ENCODE measurements at regions not wholly inside any gene's neighbourhood (a gene's known extent, or its start where the extent isn't known, plus 50 kb on each side); places are given as distances from the start of the nearest gene placed in this dataset.
"Not testable (repeated sequence)": the region's sequence is repeated elsewhere in the genome, so short reads cannot be mapped to it uniquely, and the experiment has no call there.

DNA sequence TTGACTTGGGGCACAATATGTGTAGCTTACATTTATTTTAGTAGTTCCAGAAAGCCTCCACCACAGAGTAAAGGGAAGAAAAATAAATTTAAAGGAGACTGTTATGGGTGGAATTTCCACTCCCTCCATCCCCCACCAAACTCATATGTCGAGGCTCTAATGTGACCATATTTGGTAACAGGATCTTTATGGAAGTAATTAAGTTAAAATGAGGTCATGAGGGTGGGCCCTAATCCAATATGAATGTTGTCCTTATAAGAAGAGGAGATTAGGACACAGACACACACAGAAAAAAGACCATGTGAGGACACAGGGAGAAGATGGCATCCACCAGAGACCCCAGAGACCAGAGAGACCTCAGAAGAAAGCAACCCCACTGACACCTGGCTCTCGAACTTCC lies 189.7 kb downstream of the EDN1 start:
- no peak for DNase-seq

DNA sequence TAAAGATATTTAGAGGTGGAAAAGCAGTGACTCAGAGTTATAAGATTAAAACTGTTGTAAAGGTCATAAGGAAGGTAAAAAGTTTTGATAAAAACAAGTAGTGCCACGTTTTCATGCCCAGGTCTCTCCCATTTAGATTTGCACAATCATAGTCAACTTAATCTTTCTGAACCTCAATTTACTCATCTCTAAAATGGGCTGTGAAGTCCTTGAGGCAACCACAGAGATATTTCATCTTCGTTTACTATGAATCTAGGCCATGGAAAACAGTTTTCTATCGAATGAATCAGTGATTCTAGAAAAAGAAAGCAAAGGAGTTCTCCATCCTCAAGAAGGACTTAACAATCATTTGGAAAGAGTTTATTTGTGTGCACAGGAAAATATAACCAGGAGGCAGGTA lies 190.2 kb downstream of the EDN1 start:
- DNase-seq = no peak

DNA sequence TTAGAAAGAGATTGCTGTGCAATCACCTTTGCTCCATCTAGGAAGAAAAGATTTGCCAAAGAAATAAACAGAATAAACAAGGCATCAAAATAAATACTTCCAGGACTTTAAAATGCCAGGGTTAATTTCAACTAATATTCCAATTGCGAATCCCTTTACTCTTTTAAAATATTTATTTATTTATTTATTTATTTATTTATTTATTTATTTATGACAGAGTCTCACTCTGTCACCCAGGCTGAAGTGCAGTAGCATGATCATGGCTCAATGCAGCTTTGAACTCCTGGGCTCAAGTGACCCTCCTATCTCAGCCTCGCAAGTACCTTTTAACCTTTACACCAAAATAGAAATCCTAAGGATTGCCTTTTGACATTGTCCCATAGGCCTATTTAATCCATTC lies 191.1 kb downstream of the EDN1 start:
- no peak for DNase-seq

DNA sequence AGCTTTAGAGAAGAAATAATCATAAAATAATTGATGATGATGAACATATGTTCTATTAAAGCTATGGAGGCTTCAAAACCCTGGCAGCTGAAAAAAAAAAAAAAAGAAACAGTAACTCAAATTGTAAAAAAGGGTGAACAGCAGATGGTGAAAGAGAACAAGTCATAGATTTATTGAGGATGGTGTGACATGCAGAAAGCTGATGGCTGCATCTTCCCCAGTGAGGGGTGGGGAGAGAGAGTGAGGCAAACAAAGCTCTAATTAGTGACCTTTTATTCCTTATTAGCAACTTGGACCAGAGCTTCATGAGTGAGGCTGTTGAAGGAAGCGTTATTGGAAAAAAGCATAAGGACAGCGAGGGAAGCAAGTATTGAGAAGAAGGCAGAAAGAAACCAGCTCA lies 191.7 kb downstream of the EDN1 start:
- no peak for DNase-seq

DNA sequence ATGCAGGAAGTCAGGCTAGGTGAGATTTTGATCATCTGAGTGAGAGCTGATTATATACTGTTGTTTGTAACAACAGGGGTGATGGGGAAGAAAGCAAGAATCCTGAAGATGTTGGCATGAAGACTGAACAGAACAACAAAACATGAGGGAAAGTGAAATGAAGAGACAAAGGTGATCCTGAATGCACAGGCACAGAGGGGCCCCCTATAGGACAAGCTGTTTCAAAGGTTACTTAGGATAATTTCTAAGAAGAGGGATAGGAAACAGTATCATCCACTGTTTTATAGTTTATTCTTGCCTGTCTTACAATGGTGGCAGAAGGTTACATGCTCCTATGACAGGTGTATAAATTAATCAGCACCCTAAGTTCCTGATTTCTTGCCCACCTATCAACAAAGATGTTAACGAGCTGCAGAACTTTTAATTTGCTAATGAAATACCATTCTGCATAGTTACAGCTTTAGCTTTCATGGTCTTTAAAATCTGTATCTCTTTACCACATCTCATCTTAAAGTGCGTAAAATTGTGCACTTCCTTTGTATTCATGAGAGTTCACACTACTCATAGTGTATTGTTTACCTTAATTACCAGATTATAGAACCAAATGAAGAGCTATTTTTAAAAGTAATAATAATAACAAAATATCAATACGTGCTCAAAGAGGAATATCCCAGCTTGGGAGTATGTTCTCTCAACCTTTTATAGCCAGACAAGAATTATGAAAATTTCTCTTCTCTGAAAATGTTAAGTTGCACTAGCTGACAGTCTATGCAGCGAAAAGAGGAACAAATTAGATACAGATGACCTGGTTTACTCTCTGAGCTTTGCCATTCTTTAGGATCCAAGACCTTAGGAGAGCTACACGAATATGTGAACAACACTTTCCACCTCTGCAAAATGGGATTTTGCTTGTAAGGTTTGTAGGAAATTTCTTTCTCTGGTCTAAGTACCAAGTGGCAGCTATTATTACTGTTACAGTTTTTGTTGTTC lies 192.5 kb downstream of the EDN1 start:
- no peak for DNase-seq

DNA sequence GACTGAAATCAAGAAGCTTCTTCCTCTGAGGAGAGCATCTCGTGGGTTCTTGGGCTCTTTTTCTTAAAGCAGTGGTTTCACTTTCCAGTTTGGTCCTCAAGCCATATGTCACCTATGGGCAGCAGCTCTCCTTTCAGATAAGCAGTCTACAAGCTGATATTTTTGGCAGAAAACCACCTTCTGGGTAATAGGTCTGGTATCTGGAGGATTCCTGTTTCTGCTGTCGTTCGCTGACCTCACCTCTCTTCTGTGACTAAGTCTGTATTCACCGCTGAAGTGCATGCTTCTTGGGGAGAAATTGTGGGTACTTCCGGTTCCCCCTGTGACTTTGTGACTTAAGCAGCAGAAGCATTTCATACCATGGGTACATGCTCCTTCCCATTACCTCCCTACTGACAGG lies 193.6 kb downstream of the EDN1 start:
- no peak for DNase-seq

DNA sequence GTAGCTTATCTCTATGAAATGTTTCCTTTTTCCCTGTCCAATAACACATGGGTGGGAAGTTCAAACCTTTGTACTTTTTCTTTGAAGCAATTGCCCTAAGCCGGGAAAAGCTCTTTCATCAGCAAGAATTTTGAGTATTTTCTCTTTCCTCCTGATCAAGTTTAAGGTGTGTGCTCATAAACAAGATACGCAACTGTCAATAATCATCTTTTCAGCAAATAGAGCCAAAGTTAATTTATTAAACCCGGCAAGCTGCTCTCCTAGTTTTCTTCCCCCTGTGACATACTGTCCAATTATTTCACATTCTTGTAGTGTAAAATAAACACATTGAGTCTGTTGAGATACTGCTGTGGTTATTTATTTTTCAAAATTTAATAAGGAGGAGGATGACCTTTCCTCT lies 194.4 kb downstream of the EDN1 start:
- DNase-seq = no peak

DNA sequence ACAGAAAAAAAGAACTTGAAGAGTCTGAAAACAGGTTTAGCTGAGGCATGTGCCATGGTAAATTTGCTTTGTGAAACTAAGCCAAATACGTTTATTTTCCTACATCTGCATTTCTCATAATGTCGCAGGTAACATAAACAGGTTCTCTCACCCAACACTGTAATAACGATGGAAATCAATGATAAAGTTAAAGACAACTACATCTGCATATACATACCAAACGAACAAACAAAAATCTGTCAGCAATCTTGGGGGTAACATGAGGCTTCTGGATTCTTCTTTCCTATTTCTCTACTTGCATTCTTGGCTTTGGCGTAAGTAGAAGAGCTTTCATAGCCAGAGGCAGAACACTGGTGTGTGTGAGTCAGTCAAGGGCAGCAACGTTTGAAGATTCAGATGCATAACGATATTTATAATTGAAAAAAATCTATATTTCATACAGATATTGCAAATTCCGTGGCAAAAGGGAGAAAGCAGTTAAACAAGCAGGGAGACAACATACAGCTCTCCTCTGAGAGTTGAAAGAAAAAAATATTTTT lies 195.1 kb downstream of the EDN1 start:
- no peak for DNase-seq

DNA sequence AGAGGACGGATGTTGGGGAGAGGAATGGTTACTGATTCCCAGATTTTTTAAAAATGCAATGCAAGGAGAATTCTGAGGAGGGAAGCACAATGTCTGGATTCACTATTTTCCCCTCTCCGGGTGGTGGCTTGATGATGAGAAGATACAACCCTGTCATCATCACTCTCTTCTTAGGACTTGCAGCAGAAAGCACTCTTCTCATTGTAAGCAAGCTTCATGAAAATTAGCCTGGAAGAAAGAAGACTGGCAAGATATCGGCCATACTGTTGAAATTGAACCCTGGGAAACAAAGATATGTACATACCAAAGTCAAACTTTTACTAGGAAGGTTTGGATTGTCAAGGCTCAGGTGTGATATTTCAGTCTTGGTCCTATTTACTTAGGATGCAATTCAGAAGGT lies 195.7 kb downstream of the EDN1 start:
- no peak for DNase-seq

DNA sequence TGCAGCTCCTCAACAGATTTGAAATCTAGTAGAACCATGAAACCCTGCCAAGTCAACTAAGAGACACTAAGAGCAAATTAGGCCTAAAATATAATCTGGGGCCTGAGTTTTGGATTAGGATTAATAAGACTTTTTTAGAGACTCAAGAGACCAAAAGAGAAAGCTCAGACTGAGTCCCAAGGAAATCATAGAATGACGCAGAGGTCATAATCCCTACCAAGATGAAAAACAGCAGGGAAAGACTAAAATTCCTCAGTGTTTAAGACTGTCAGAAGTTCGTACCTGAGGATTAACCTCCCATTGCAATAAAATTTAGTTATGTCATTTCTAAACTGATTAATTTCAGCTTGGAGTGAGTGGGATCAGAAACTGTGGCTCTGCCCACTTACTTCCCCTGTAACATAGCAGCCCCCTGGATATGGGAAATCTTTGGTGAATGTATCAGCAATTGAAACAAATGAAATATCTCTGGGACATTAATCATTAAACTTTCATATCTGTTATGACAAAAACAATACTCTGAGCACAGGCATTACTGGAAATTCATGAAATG lies 200.3 kb downstream of the EDN1 start:
- no peak for DNase-seq

DNA sequence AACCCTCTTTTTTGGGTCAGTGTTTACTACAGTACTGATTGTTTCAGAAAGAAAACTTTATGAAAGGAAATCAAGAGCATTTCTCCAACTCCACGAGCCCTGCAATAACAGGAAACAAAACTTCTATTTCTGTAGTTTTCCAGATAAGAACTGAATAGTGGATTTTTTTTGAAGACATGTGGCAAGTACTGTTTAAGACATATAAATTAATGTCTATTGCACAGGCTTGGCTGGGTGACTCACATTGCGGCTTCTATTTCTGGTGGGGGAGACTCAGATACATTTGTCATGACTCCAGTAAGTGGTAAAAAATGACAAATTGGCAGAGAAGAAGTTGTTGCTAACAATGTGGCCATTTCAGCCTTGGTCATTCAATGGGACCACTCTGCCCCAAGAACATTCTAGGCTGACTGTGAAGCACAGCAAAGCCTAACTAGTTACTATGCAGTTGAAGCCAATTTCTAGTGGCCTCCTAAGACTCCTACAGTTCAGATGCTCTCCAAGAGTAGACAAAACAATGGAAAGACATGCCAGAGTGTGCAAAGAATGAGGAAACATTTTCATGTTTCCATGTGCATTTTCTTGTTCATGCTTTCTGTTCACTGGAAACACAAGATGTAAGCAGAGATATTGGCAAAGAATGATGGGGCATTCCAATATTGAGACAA lies 200.9 kb downstream of the EDN1 start:
- no peak for DNase-seq

DNA sequence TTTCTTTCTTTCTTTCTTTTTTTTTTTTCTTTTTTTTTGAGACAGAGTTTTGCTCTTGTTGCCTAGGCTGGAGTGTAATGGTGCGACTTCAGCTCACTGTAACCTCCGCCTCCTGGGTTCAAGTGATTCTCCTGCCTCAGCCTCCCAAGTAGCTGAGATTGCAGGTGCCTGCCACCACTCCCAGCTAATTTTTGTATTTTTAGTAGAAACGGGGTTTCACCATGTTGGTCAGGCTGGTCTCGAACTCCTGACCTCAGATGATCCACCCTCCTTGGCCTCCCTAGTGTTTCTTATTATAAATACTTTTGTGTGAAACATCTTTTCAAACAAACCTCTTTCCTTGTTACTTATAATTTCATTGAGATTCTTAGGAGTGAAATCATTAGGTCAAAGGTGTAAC lies 202.8 kb downstream of the EDN1 start:
- not testable (repeated sequence) for DNase-seq

DNA sequence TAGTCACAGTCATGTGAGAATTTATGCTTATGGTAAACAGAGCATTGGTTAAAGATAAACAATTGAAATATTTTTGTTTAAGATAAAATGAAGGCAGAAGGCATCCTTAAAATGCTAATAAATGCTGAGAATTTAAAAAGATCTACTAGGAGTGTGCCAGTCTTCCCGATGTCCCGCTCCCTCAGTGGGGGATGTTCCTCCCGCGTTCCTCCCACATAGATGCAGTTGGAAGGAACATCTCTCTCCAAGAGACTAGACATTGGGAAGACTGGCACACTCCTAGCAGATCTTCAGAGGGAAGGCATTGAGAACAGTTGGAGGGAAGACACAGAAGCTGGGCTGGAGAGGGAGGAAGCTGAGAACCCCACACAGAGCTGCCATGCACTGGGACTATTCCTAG lies 203.3 kb downstream of the EDN1 start:
- no peak for DNase-seq

DNA sequence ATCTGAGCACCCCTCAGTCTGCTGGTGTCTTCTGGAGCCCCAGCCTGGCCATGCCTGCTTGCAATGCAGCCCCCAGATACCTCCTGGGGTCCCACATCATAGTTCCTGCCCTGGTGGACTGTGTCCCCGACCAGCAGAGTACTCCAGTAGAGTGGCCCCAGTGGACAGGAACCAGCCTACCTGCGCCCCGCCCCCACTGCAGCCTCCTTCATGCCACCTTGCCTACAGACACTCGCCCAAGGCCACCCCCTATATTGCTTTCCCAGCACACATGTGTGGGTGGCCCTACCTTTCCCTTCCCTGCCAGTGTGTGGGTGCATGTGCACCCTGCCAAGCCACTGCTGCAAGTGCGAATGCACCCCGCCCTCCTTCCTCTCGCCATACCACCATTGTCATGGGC lies 204.0 kb downstream of the EDN1 start:
- no peak for DNase-seq

DNA sequence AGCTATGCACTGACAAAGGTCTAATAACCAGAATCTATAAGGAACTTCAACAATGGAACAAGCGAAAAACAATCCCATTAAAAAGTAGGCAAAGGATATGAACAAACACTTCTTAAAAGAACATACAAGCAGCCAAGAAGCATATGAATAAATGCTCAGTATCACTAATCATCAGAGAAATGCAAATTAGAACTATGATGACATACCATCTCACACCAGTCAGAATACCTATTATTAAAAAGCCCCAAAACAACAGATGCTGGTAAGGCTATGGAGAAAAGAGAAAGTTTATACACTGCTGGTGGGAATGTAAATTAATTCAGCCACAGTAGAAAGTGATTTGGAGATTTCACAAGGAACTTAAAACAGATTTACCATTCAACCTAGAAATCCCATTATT lies 211.8 kb downstream of the EDN1 start:
- DNase-seq = no peak

DNA sequence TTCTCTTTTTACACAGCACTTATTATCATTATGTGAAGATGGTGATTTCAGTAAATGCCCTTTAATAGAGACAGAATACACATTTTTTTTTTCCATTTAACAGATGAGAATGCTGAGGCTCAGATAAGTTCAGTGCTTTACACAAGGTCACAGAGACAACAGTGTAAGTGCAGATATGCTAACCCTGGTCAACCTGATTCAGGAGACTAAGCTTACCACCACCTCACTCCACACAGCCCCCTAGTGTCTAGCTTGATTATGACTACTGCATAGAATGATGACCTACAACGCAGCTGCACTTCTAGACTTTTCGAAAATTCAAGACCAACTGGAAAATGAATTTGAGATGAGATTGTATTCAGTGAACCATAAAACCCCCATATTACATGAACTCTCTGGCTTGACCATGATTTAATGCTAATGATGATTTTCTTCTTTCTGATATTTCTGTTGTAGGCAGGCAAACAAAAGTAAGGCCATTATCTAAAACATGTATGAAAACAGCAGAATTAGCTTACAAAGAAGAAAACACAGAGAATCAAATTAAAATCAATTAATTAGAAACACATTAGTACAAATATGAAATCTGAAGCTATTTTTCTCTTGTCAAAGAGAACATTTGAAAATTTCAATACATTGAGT lies 212.1 kb upstream of the PHACTR1 start:
- DNase-seq = no peak

DNA sequence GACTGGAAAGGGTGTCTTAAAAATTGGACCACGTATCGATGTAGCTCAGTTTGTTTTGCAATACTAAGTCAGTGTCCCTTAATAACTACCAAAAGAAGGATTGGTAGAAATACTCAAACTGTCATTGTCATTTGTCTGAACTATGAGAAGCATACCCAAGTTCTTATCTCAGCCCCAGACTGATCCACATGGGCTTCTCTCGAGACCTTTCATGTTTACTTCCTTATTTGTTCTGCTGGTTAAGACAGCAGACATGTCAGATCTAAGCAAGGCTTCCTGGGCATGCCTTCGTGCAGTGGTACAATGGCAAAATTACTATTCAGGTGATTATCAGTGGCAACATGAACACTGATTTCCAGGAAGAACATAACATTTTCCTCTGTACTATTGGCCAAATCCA lies 211.1 kb upstream of the PHACTR1 start:
- no peak for DNase-seq

DNA sequence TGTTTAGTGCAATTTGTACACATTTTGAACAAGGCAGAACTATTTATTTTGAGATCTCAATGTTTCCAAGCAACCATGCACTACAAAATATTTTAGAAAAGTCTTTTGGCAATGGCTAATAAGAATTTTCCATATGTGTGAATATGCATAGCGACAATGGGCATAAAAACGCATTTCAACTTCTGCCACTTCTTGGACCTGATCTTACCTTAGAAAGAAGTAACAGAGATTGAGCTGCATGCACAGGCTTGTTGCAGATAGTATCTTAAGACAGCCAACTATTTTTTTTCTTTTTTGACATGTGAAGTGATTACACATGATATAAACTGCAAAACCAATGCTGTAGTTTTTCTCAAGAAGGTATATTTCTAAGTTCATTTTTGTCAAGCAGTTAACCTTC lies 210.4 kb upstream of the PHACTR1 start:
- DNase-seq = no peak

DNA sequence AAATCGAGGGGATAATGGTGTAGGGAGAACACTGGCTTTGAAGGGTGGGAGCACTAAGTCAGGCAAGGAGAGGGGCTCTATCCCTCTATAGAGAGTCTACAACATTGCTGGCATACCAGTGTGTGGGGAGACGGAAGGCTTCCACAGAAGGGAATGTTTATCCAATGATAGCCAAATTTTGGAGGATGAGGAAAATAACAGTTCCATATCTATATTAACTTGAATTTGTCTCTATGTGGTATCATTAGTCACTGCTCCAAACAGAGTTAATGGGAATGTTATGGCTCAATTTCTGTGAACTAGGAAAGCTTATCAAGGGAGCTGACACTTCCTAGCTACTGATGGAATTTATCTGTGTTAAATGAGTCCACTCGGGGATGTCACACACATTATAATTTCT lies 208.9 kb upstream of the PHACTR1 start:
- DNase-seq = no peak

DNA sequence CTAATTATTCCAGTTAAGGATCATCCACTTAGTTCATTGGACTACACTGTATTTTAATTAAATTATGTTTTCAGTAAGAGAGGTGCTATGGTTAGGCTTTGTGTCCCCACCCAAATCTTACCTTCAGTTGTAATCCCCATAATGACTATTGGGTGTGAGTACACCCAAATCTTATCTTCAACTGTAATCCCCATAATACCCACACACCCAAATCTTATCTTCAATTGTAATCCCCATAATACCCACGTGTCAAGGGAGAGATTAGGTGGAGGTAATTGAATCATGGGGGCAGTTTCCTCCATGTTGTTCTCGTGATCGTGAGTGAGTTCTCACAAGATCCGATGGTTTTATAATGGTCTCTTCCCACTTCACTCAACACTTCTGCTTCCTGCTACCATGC lies 208.0 kb upstream of the PHACTR1 start:
- no peak for DNase-seq

DNA sequence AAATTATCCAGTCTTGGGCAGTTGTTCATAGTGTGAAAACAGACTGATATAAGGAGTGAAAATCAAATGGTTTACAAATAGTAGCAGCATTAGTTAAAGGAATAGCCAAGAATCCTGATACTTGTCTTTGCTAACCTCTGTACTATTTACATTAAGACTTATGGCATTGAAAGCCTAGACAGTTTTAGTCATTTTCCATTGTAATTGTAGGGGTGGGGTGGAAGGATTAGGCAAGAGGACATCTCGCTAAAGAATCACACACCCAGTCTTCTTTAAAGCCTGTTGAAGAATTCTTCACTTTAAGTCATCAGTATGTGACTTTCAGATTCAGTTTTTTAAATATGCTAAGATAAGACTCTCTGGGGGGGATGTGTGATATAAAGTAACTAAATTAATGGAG lies 207.5 kb upstream of the PHACTR1 start:
- no peak for DNase-seq

DNA sequence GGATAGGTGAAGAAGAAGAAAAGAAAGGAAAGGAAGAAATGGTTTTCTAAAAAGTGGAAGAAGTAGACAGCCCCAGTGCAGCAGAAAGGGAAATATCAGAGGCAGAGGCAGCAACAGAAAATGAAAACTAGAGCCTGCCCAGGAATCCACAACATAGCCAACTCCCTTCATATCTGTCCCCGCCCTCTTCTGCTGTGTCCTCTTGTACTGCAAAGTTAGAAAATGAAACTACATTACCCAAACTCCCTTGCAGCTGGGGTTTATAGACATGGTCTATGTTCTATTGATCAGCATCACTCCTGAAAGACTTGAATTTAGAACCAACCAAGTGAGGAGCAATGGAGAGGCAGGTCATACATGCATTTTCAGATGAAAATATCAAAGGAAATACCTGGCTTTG lies 200.5 kb upstream of the PHACTR1 start:
- DNase-seq = no peak

DNA sequence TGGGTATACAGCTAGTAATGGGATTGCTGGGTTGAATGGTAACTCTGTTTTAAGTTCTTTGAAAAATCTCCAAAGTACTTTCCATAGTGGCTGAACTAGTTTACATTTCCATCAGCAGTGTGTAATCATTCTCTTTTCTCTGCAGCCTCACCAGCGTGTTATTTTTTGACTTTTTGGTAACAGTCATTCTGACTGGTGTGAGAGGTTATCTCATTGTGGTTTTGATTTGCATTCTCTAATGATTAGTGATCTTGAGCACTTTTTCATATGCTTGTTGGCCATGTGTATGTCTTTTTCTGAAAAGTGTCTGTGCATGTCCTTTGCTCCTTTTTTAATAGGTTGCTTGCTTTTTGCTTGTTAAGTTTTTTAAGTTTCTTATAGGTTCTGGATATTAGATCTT lies 194.2 kb upstream of the PHACTR1 start:
- DNase-seq = no peak
